Keratinocyte (primary cell): ENCODE measurements at regions not wholly inside any gene's neighbourhood (a gene's known extent, or its start where the extent isn't known, plus 50 kb on each side); places are given as distances from the start of the nearest gene placed in this dataset.
"Not testable (repeated sequence)": the region's sequence is repeated elsewhere in the genome, so short reads cannot be mapped to it uniquely, and the experiment has no call there.

Experiments
- DNase-seq: peaks from one replicate; pipeline ENCODE4 v3.0.0-alpha.2; 2011; ENCODE audit warnings: low read depth, missing footprints, low spot score
- FAIRE-seq: peaks from 2 replicates; lab custom pipeline; 2011; peaks lifted over from hg19 to GRCh38; lab: Jason Lieb, UNC
- H2AFZ ChIP-seq: 2 replicates; pipeline ENCODE4 v1.6.0; 2012; ENCODE audit warnings: low read length, control low read depth, inconsistent platforms; ENCODE audit not compliant: control insufficient read depth
- H3K27ac ChIP-seq: 2 replicates; pipeline ENCODE4 v1.5.1; 2011; ENCODE audit warnings: low read length; ENCODE audit not compliant: control insufficient read depth, insufficient read depth
- H3K27me3 ChIP-seq: 3 replicates; pipeline ENCODE4 v1.6.0; 2011; ENCODE audit warnings: low read length; ENCODE audit not compliant: control insufficient read depth, insufficient read depth; ENCODE audit errors: extremely low read depth
- H3K36me3 ChIP-seq, 2 experiments: 2 replicates in 1 of 2; 3 replicates in 1 of 2; pipeline ENCODE4 v1.5.1; 2011; ENCODE audit warnings: low read length in 2 of 2, mild to moderate bottlenecking in 1 of 2; ENCODE audit not compliant: control insufficient read depth in 2 of 2, insufficient read depth in 2 of 2; ENCODE audit errors: extremely low read depth in 1 of 2
- H3K4me1 ChIP-seq: 3 replicates; pipeline ENCODE4 v1.5.1; 2011; ENCODE audit warnings: low read length; ENCODE audit not compliant: control insufficient read depth, insufficient read depth; ENCODE audit errors: extremely low read depth
- H3K4me2 ChIP-seq: 3 replicates; pipeline ENCODE4 v1.6.0; 2011; ENCODE audit warnings: low read depth, low read length; ENCODE audit not compliant: control insufficient read depth, insufficient read depth; ENCODE audit errors: extremely low read depth
- H3K4me3 ChIP-seq, 3 experiments: fragments of 200-600 bp in 1 of 3; sonication (generic) in 1 of 3; 2 replicates in 2 of 3; 3 replicates in 1 of 3; pipeline ENCODE4 v1.5.1; 2011 to 2016; ENCODE audit warnings: low read length in 3 of 3, mild to moderate bottlenecking in 3 of 3, control low read depth in 2 of 3, inconsistent platforms in 1 of 3, low read depth in 1 of 3, mixed read lengths in 1 of 3, mixed run types in 1 of 3, moderate library complexity in 1 of 3; ENCODE audit not compliant: control insufficient read depth in 2 of 3, insufficient read depth in 2 of 3; ENCODE audit errors: extremely low read depth in 1 of 3
- H3K79me2 ChIP-seq: 2 replicates; pipeline ENCODE4 v1.6.0; 2012; ENCODE audit warnings: low read length; ENCODE audit not compliant: control insufficient read depth, insufficient read depth
- H3K9ac ChIP-seq: 3 replicates; pipeline ENCODE4 v1.6.0; 2011; ENCODE audit warnings: low read length; ENCODE audit not compliant: control insufficient read depth, insufficient read depth; ENCODE audit errors: extremely low read depth
- H3K9me1 ChIP-seq: 3 replicates; pipeline ENCODE4 v1.6.0; 2011; ENCODE audit warnings: low read length; ENCODE audit not compliant: control insufficient read depth, insufficient read depth; ENCODE audit errors: extremely low read depth
- H3K9me3 ChIP-seq: 2 replicates; pipeline ENCODE4 v1.5.1; 2012; ENCODE audit warnings: low read depth, low read length; ENCODE audit not compliant: control insufficient read depth
- H4K20me1 ChIP-seq: 3 replicates; pipeline ENCODE4 v1.6.0; 2011; ENCODE audit warnings: low read length; ENCODE audit not compliant: control insufficient read depth, insufficient read depth; ENCODE audit errors: extremely low read depth
- dilution Hi-C: fragments of 300-500 bp; cut with MboI; formaldehyde crosslinking; loops from one replicate; pipeline ENCODE4 v1.7.0; 2020; ENCODE audit warnings: low sequenced_read_pairs; ENCODE audit not compliant: extremely low pct_ligation_motif_present

DNA sequence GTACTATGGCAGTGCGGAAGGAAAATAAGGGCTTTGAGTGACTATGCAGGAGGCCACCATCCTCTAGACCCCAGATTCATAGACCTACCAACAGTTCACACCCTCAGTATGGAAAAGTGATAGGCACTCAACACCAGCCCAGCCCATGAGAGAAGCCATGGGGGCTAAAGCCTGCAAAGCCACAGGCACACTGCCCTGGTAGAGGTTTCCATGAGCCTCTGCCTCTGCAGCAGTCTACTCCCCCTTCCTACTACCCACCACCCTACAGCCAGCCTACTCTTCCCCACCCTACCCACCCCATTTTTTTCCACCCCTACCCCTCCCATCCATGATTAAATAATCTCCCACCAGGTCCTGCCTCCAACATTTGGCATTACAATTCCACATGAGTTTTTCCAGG is 241.9 kb downstream of the CWH43 start:
- H3K9me1 ChIP-seq, H4K20me1 ChIP-seq, H3K9me3 ChIP-seq, H3K79me2 ChIP-seq, H3K27ac ChIP-seq, H3K4me2 ChIP-seq, H3K4me3 ChIP-seq, dilution Hi-C loops, H3K27me3 ChIP-seq, H3K9ac ChIP-seq, H2AFZ ChIP-seq, DNase-seq, FAIRE-seq, H3K4me1 ChIP-seq, H3K36me3 ChIP-seq: not testable (repeated sequence)

GRCh38 chr4:49229243-49229642 is 243.2 kb downstream of the CWH43 start:
- H3K27ac ChIP-seq, H3K4me1 ChIP-seq, H3K79me2 ChIP-seq, dilution Hi-C loops, H3K9ac ChIP-seq, FAIRE-seq, H3K36me3 ChIP-seq, H4K20me1 ChIP-seq, H3K4me2 ChIP-seq, H3K9me3 ChIP-seq, H3K27me3 ChIP-seq, H2AFZ ChIP-seq, DNase-seq, H3K4me3 ChIP-seq, H3K9me1 ChIP-seq: not testable (repeated sequence)

- dilution Hi-C loops, H2AFZ ChIP-seq: not testable (repeated sequence)
These were observed 243.6 kb downstream of the CWH43 start for GRCh38 chr4:49229713-49230112.

DNA sequence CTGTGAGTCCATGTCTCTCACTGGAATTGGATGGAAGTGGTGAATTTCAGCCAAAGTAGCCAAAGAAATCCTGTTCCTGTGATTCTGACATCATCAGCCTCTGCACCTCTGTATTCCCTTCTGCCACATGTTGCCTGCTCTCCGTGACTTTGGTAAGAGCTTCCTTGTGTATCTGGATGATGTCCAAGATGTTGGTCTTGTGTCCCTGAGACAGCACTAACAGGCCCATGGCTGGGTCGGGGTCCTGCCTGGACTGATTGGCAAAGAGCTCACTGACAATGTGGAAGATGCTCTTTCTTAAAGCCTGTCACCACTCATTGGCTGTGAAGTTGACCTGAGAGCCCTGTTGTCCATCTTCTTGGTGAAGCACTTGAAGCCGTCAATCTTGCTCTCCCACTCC is 247.3 kb downstream of the CWH43 start:
- DNase-seq, H3K4me3 ChIP-seq, H3K9ac ChIP-seq, H4K20me1 ChIP-seq, FAIRE-seq, H3K79me2 ChIP-seq, H3K9me3 ChIP-seq, H3K36me3 ChIP-seq, H3K27ac ChIP-seq, H3K27me3 ChIP-seq, H2AFZ ChIP-seq, H3K4me2 ChIP-seq, H3K9me1 ChIP-seq, H3K4me1 ChIP-seq, dilution Hi-C loops: not testable (repeated sequence)

More at GRCh38 chr4:49229713-49230112, 243.6 kb downstream of the CWH43 start:
- not testable (repeated sequence) for H3K27ac ChIP-seq, H3K9me1 ChIP-seq, H3K4me2 ChIP-seq, H3K27me3 ChIP-seq, H3K9me3 ChIP-seq, H4K20me1 ChIP-seq, H3K79me2 ChIP-seq, H3K4me1 ChIP-seq, H3K4me3 ChIP-seq, H3K9ac ChIP-seq, FAIRE-seq, DNase-seq, H3K36me3 ChIP-seq

DNA sequence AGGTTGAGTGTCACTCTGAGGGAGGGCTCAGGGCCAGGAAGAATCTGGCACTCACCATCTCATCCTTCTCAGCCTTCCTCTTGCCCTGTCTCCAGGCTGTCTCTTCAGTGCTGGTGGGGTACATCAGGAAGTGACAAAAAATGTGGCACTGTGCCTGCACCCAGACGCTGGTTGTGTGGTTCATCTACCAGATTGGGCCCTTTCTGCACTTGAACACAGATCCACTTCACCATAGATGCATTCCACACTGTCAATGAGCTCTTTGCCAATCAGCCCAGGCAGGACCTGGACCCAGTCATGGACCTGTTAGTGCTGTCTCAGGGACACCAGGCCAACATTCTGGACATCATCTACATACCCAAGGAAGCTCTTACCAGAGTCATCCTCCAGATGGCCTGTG is 247.7 kb downstream of the CWH43 start:
- FAIRE-seq, H3K9me1 ChIP-seq, dilution Hi-C loops: not testable (repeated sequence)

More for the DNA sequence above, 247.7 kb downstream of the CWH43 start:
- H3K4me1 ChIP-seq, H3K27ac ChIP-seq, H3K79me2 ChIP-seq, H2AFZ ChIP-seq, H3K36me3 ChIP-seq, DNase-seq, H4K20me1 ChIP-seq, H3K9me3 ChIP-seq, H3K4me3 ChIP-seq, H3K27me3 ChIP-seq, H3K9ac ChIP-seq, H3K4me2 ChIP-seq: not testable (repeated sequence)
